ENCODE measurements at regions not wholly inside any gene's neighbourhood (a gene's known extent, or its start where the extent isn't known, plus 50 kb on each side); places are given as distances from the start of the nearest gene placed in this dataset.

- no peak for TF ChIP-seq EZH2 (IDR thresholded peaks at IDR 0.05; ENCODE audit: insufficient read depth, poor library complexity, severe bottlenecking)
- TF ChIP-seq EZH2phosphoT487 (IDR thresholded peaks at IDR 0.05; ENCODE audit: insufficient read depth, low read depth): no peak
- Histone ChIP-seq H3K27ac (no peak overlapping the region), H3K9me2 (ENCODE audit: insufficient read depth) (no peaks in the 10 kb centered on the region), H3K9me3 (ENCODE audit: low read depth) (no peaks in the 10 kb centered on the region), H2AFZ (no peak overlapping the region), H3K9ac (no peak overlapping the region), H3K36me3 (ENCODE audit: low read depth) (no peaks in the 10 kb centered on the region), H3F3A (ENCODE audit: insufficient read depth) (no peaks in the 10 kb centered on the region), H3K4me3 (no peak overlapping the region), H3K4me2 (ENCODE audit: unreplicated experiment) (no peak overlapping the region), H3K4me1 (ENCODE audit: insufficient read depth) (no peaks in the 10 kb centered on the region), H3K79me2 (ENCODE audit: insufficient read depth) (no peaks in the 10 kb centered on the region), H3K27me3 (replicated peaks; ENCODE audit: insufficient read depth) (no peaks in the 10 kb centered on the region), H4K20me1 (ENCODE audit: insufficient read depth) (no peaks in the 10 kb centered on the region)
- DNase-seq: no peak
- WGBS, 2 experiments (ENCODE audit: low coverage in 1 of 2, low lambda C conversion rate in 2 of 2, missing lambda C conversion rate in 2 of 2): 25 to 28% methylated on average over 4 of the region's 4 CpGs
- in situ Hi-C loops (cut with MboI): no loop called here
These were observed 1010.5 kb upstream of the NCAM2 start for GRCh38 chr21:19987671-19988070.

GRCh38 chr21:19992540-19992939 lies 1005.7 kb upstream of the NCAM2 start:
- Histone ChIP-seq H3K27me3 (replicated peaks; ENCODE audit: insufficient read depth) (no peaks in the 10 kb centered on the region), H3F3A (ENCODE audit: insufficient read depth) (no peaks in the 10 kb centered on the region), H3K4me3 (no peak overlapping the region), H3K9me3 (ENCODE audit: low read depth) (no peaks in the 10 kb centered on the region), H3K9ac (no peak overlapping the region), H3K79me2 (ENCODE audit: insufficient read depth) (no peaks in the 10 kb centered on the region), H2AFZ (no peak overlapping the region), H3K9me2 (ENCODE audit: insufficient read depth) (no peaks in the 10 kb centered on the region), H3K27ac (no peak overlapping the region), H3K36me3 (ENCODE audit: low read depth) (no peaks in the 10 kb centered on the region), H3K4me1 (ENCODE audit: insufficient read depth) (no peaks in the 10 kb centered on the region), H4K20me1 (ENCODE audit: insufficient read depth) (no peaks in the 10 kb centered on the region), H3K4me2 (ENCODE audit: unreplicated experiment) (no peak overlapping the region)
- in situ Hi-C loops (cut with MboI): no loop called here
- no peak for DNase-seq
- TF ChIP-seq EZH2phosphoT487 (IDR thresholded peaks at IDR 0.05; ENCODE audit: insufficient read depth, low read depth) (no peak), EZH2 (IDR thresholded peaks at IDR 0.05; ENCODE audit: insufficient read depth, poor library complexity, severe bottlenecking) (no peak)

- no peaks in the 10 kb centered on the region for H3K27me3 ChIP-seq (replicated peaks; ENCODE audit: insufficient read depth)
- no peaks in the 10 kb centered on the region for H3F3A ChIP-seq (ENCODE audit: insufficient read depth)
- H3K9me3 ChIP-seq (ENCODE audit: low read depth): no peaks in the 10 kb centered on the region
- 52 to 54% methylated on average over 4 of the region's 4 CpGs for WGBS, 2 experiments (ENCODE audit: low coverage in 1 of 2, low lambda C conversion rate in 2 of 2, missing lambda C conversion rate in 2 of 2)
- H3K79me2 ChIP-seq (ENCODE audit: insufficient read depth): no peaks in the 10 kb centered on the region
- H3K27ac ChIP-seq: no peak overlapping the region
- no peak for TF ChIP-seq EZH2phosphoT487 (IDR thresholded peaks at IDR 0.05; ENCODE audit: insufficient read depth, low read depth)
- TF ChIP-seq EZH2 (IDR thresholded peaks at IDR 0.05; ENCODE audit: insufficient read depth, poor library complexity, severe bottlenecking): no peak
- no peak overlapping the region for H3K4me3 ChIP-seq
- H3K9ac ChIP-seq: no peak overlapping the region
- H3K4me2 ChIP-seq (ENCODE audit: unreplicated experiment): no peak overlapping the region
- no peaks in the 10 kb centered on the region for H3K9me2 ChIP-seq (ENCODE audit: insufficient read depth)
- H4K20me1 ChIP-seq (ENCODE audit: insufficient read depth): no peaks in the 10 kb centered on the region
- in situ Hi-C loops (cut with MboI): no loop called here
- no peak overlapping the region for H2AFZ ChIP-seq
- no peaks in the 10 kb centered on the region for H3K36me3 ChIP-seq (ENCODE audit: low read depth)
- H3K4me1 ChIP-seq (ENCODE audit: insufficient read depth): no peaks in the 10 kb centered on the region
- DNase-seq: no peak
These were observed 1004.9 kb upstream of the NCAM2 start for GRCh38 chr21:19993268-19993667.

- TF ChIP-seq EZH2 (IDR thresholded peaks at IDR 0.05; ENCODE audit: insufficient read depth, poor library complexity, severe bottlenecking) (no peak), EZH2phosphoT487 (IDR thresholded peaks at IDR 0.05; ENCODE audit: insufficient read depth, low read depth) (no peak)
- H3K27me3 ChIP-seq (replicated peaks; ENCODE audit: insufficient read depth): no peaks in the 10 kb centered on the region
- WGBS, 2 experiments (ENCODE audit: low coverage in 1 of 2, low lambda C conversion rate in 2 of 2, missing lambda C conversion rate in 2 of 2): 38 to 46% methylated on average over 7 of the region's 7 CpGs
- no peaks in the 10 kb centered on the region for H3K79me2 ChIP-seq (ENCODE audit: insufficient read depth)
- H3K27ac ChIP-seq: no peak overlapping the region
- no peaks in the 10 kb centered on the region for H3K36me3 ChIP-seq (ENCODE audit: low read depth)
- H2AFZ ChIP-seq: no peak overlapping the region
- no peaks in the 10 kb centered on the region for H3K4me1 ChIP-seq (ENCODE audit: insufficient read depth)
- H3K9ac ChIP-seq: no peak overlapping the region
- H3K4me2 ChIP-seq (ENCODE audit: unreplicated experiment): no peak overlapping the region
- no peaks in the 10 kb centered on the region for H3K9me2 ChIP-seq (ENCODE audit: insufficient read depth)
- H3K4me3 ChIP-seq: no peak overlapping the region
- no peaks in the 10 kb centered on the region for H3F3A ChIP-seq (ENCODE audit: insufficient read depth)
- H4K20me1 ChIP-seq (ENCODE audit: insufficient read depth): no peaks in the 10 kb centered on the region
- in situ Hi-C loops (cut with MboI): no loop called here
- H3K9me3 ChIP-seq (ENCODE audit: low read depth): no peaks in the 10 kb centered on the region
- no peak for DNase-seq
These were observed 1003.0 kb upstream of the NCAM2 start for GRCh38 chr21:19995253-19995652.

GRCh38 chr21:19998453-19998852 lies 999.8 kb upstream of the NCAM2 start:
- H3K4me1 ChIP-seq (ENCODE audit: insufficient read depth): no peaks in the 10 kb centered on the region
- H3K4me3 ChIP-seq: no peak overlapping the region
- TF ChIP-seq EZH2 (IDR thresholded peaks at IDR 0.05; ENCODE audit: insufficient read depth, poor library complexity, severe bottlenecking) (no peak), EZH2phosphoT487 (IDR thresholded peaks at IDR 0.05; ENCODE audit: insufficient read depth, low read depth) (no peak)
- no peak overlapping the region for H3K4me2 ChIP-seq (ENCODE audit: unreplicated experiment)
- no peaks in the 10 kb centered on the region for H3K27me3 ChIP-seq (replicated peaks; ENCODE audit: insufficient read depth)
- H3K9me2 ChIP-seq (ENCODE audit: insufficient read depth): no peaks in the 10 kb centered on the region
- H3K9me3 ChIP-seq (ENCODE audit: low read depth): no peaks in the 10 kb centered on the region
- no peak overlapping the region for H2AFZ ChIP-seq
- H3K79me2 ChIP-seq (ENCODE audit: insufficient read depth): no peaks in the 10 kb centered on the region
- no peaks in the 10 kb centered on the region for H3K36me3 ChIP-seq (ENCODE audit: low read depth)
- no peak overlapping the region for H3K27ac ChIP-seq
- H4K20me1 ChIP-seq (ENCODE audit: insufficient read depth): no peaks in the 10 kb centered on the region
- no peak overlapping the region for H3K9ac ChIP-seq
- no peaks in the 10 kb centered on the region for H3F3A ChIP-seq (ENCODE audit: insufficient read depth)
- no peak for DNase-seq
- in situ Hi-C loops (cut with MboI): no loop called here
- 25 to 29% methylated on average over 5 of the region's 5 CpGs for WGBS, 2 experiments (ENCODE audit: low coverage in 1 of 2, low lambda C conversion rate in 2 of 2, missing lambda C conversion rate in 2 of 2)
